OCI-LY1 (cell line): ENCODE measurements at regions not wholly inside any gene's neighbourhood (a gene's known extent, or its start where the extent isn't known, plus 50 kb on each side); places are given as distances from the start of the nearest gene placed in this dataset.

Experiments used
- H2AFZ ChIP-seq: fragments of 200-600 bp; sonication (generic), shearing (Covaris generic); 2 replicates; pipeline ENCODE4 v1.6.0; 2014; ENCODE audit warnings: antibody characterized with exemption, mild to moderate bottlenecking, low read length
- H3F3A ChIP-seq: fragments of 200-600 bp; sonication (generic), shearing (Covaris generic); 2 replicates; pipeline ENCODE4 v1.6.0; 2014; ENCODE audit warnings: mild to moderate bottlenecking, antibody characterized with exemption, low read length, moderate library complexity; ENCODE audit not compliant: insufficient read depth
- H3K27ac ChIP-seq: fragments of 200-600 bp; sonication (generic); 2 replicates; pipeline ENCODE4 v1.5.1; 2014; ENCODE audit warnings: low read length, mixed run types, mild to moderate bottlenecking, low read depth; ENCODE audit not compliant: poor library complexity, severe bottlenecking
- H3K27me3 ChIP-seq: fragments of 200-600 bp; sonication (generic); 2 replicates; pipeline ENCODE4 v1.6.0; 2014; ENCODE audit warnings: antibody characterized with exemption, mild to moderate bottlenecking, low read length, moderate library complexity; ENCODE audit not compliant: insufficient read depth
- H3K36me3 ChIP-seq: fragments of 200-600 bp; sonication (generic); 2 replicates; pipeline ENCODE4 v1.6.1; 2014; ENCODE audit warnings: mild to moderate bottlenecking, antibody characterized with exemption, low read length, moderate library complexity, mixed read lengths; ENCODE audit not compliant: insufficient read depth
- H3K4me1 ChIP-seq: fragments of 200-600 bp; sonication (generic); 2 replicates; pipeline ENCODE4 v1.5.1; 2014; ENCODE audit warnings: mild to moderate bottlenecking, low read length, moderate library complexity; ENCODE audit not compliant: insufficient read depth, severe bottlenecking
- H3K4me2 ChIP-seq: fragments of 200-600 bp; sonication (generic), shearing (Covaris generic); 2 replicates; pipeline ENCODE4 v1.6.1; 2014; ENCODE audit warnings: low read length
- H3K4me3 ChIP-seq: fragments of 200-600 bp; sonication (generic); 2 replicates; pipeline ENCODE4 v1.5.1; 2014; ENCODE audit warnings: low read length, low read depth, mild to moderate bottlenecking, mixed read lengths; ENCODE audit not compliant: poor library complexity, severe bottlenecking
- H3K79me2 ChIP-seq: fragments of 200-600 bp; shearing (Covaris generic); 2 replicates; pipeline ENCODE4 v1.6.1; 2016; ENCODE audit warnings: mixed run types, low read length, mixed read lengths; ENCODE audit not compliant: insufficient read depth
- H3K9ac ChIP-seq: fragments of 200-600 bp; sonication (generic), shearing (Covaris generic); 2 replicates; pipeline ENCODE4 v1.6.1; 2014; ENCODE audit warnings: mild to moderate bottlenecking, low read length, mixed read lengths
- H3K9me2 ChIP-seq: fragments of 200-600 bp; sonication (generic), shearing (Covaris generic); 2 replicates; pipeline ENCODE4 v1.6.1; 2014; ENCODE audit warnings: low read depth, mild to moderate bottlenecking, low read length, mixed read lengths
- H3K9me3 ChIP-seq: fragments of 200-600 bp; shearing (Covaris generic); 2 replicates; pipeline ENCODE4 v1.6.1; 2014; ENCODE audit warnings: low read length, mixed read lengths
- H4K20me1 ChIP-seq: fragments of 200-600 bp; sonication (generic), shearing (Covaris generic); 2 replicates; pipeline ENCODE4 v1.6.0; 2016; ENCODE audit warnings: mild to moderate bottlenecking, low read length; ENCODE audit not compliant: insufficient read depth
- CTCF ChIP-seq: fragments of 200-600 bp; sonication (generic), shearing (Covaris generic); IDR thresholded peaks from 2 replicates; pipeline ENCODE4 v1.5.1; 2017; ENCODE audit warnings: mild to moderate bottlenecking, antibody characterized with exemption, low read length, moderate library complexity, mixed read lengths
- EZH2 ChIP-seq: fragments of 200-600 bp; sonication (generic), shearing (Covaris generic); IDR thresholded peaks from 2 replicates; pipeline ENCODE4 v1.8.0; 2017; ENCODE audit warnings: borderline replicate concordance, mixed run types, mild to moderate bottlenecking, antibody characterized with exemption, low read length, moderate library complexity, mixed read lengths

GRCh38 chr4:173685165-173685830, 155.3 kb upstream of the HAND2 start:
- Histone ChIP-seq H3K4me3 (no peak overlapping the region), H3K4me1 (no peaks in the 10 kb centered on the region), H3F3A (no peaks in the 10 kb centered on the region), H3K4me2 (no peak overlapping the region), H3K27ac (no peak overlapping the region), H3K36me3 (no peaks in the 10 kb centered on the region), H3K9ac (no peak overlapping the region), H3K9me3 (no peaks in the 10 kb centered on the region), H2AFZ (no peak overlapping the region), H3K27me3 (no peaks in the 10 kb centered on the region), H4K20me1 (no peaks in the 10 kb centered on the region), H3K79me2 (no peaks in the 10 kb centered on the region), H3K9me2 (no peaks in the 10 kb centered on the region)
- TF ChIP-seq CTCF (no peak), EZH2 (no peak)

- no peaks in the 10 kb centered on the region for H3K9me2 ChIP-seq
- H3K4me3 ChIP-seq = no peak overlapping the region
- H3K27me3 ChIP-seq = no peaks in the 10 kb centered on the region
- no peaks in the 10 kb centered on the region for H4K20me1 ChIP-seq
- H3K36me3 ChIP-seq = no peaks in the 10 kb centered on the region
- no peak overlapping the region for H2AFZ ChIP-seq
- H3K4me1 ChIP-seq = no peaks in the 10 kb centered on the region
- H3K4me2 ChIP-seq = no peak overlapping the region
- no peak overlapping the region for H3K27ac ChIP-seq
- no peaks in the 10 kb centered on the region for H3F3A ChIP-seq
- TF ChIP-seq CTCF (no peak), EZH2 (no peak)
- no peaks in the 10 kb centered on the region for H3K79me2 ChIP-seq
- H3K9me3 ChIP-seq = no peaks in the 10 kb centered on the region
- H3K9ac ChIP-seq = no peak overlapping the region
Observed at GRCh38 chr4:173684223-173684622, 154.2 kb upstream of the HAND2 start.

- no peak overlapping the region for H2AFZ ChIP-seq
- H3K9me3 ChIP-seq = no peaks in the 10 kb centered on the region
- H3K4me3 ChIP-seq = no peak overlapping the region
- H3K27ac ChIP-seq = no peak overlapping the region
- no peak for TF ChIP-seq CTCF
- TF ChIP-seq EZH2 = no peak
- no peak overlapping the region for H3K4me2 ChIP-seq
- H3K4me1 ChIP-seq = no peaks in the 10 kb centered on the region
- no peaks in the 10 kb centered on the region for H3K27me3 ChIP-seq
- H3K9me2 ChIP-seq = no peaks in the 10 kb centered on the region
- H3K9ac ChIP-seq = no peak overlapping the region
- no peaks in the 10 kb centered on the region for H3K79me2 ChIP-seq
- H3F3A ChIP-seq = no peaks in the 10 kb centered on the region
- no peaks in the 10 kb centered on the region for H3K36me3 ChIP-seq
- H4K20me1 ChIP-seq = no peaks in the 10 kb centered on the region
Observed at GRCh38 chr4:173682609-173683008, 152.6 kb upstream of the HAND2 start.
